IMR-90 (cell line): ENCODE measurements at regions not wholly inside any gene's neighbourhood (a gene's known extent, or its start where the extent isn't known, plus 50 kb on each side); places are given as distances from the start of the nearest gene placed in this dataset.

ENCODE experiments used
- ATAC-seq: fragments of 200-7000 bp; cut with Tn5 transposase; 2 replicates; pipeline ENCODE4 v1.9.1; 2020; ENCODE audit warnings: low read depth, mild to moderate bottlenecking, moderate library complexity
- BruUV-seq: library from RNA; stranded (reverse); fragments of 400-500 nt; replicated peaks from 2 replicates; lab custom pipeline; 2021; lab: Mats Ljungman, UMichigan
- CTCF ChIA-PET: fragments of 300-600 bp; formaldehyde crosslinking; extraction: SDS; loops from one replicate; lab custom pipeline; 2021; ENCODE audit warnings: antibody characterized with exemption; lab: Yijun Ruan, JAX
- POLR2A ChIA-PET: fragments of 300-600 bp; sonication (Branson Sonifier 250); formaldehyde crosslinking; loops from one replicate; lab custom pipeline; 2022; ENCODE audit warnings: antibody characterized with exemption; ENCODE audit not compliant: unreplicated experiment; lab: Charles Lee
- DNase-seq: peaks from one replicate; pipeline ENCODE4 v3.0.0; 2013
- H2AFZ ChIP-seq: replicated peaks from 2 replicates; pipeline ENCODE3; 2013; ENCODE audit warnings: low read length, mild to moderate bottlenecking; ENCODE audit not compliant: poor library complexity
- H2AK5ac ChIP-seq: 2 replicates; pipeline ENCODE4 v1.6.1; 2013; ENCODE audit warnings: low read depth, low read length, inconsistent platforms
- H2AK9ac ChIP-seq: replicated peaks from 2 replicates; pipeline ENCODE3; 2013; ENCODE audit warnings: mild to moderate bottlenecking, low read depth, low read length, moderate library complexity; ENCODE audit not compliant: poor library complexity
- H2BK120ac ChIP-seq: 2 replicates; pipeline ENCODE4 v1.6.1; 2013; ENCODE audit warnings: low read depth, low read length, inconsistent platforms
- H2BK15ac ChIP-seq: 3 replicates; pipeline ENCODE4 v1.6.1; 2013; ENCODE audit warnings: low read depth, low read length, inconsistent platforms
- H2BK20ac ChIP-seq: 2 replicates; pipeline ENCODE4 v1.6.1; 2013; ENCODE audit warnings: low read depth, mild to moderate bottlenecking, inconsistent platforms, low read length, moderate library complexity
- H2BK5ac ChIP-seq: 2 replicates; pipeline ENCODE4 v1.6.1; 2013; ENCODE audit warnings: mild to moderate bottlenecking, low read depth, low read length, inconsistent platforms; ENCODE audit not compliant: poor library complexity, severe bottlenecking
- H3K14ac ChIP-seq: replicated peaks from 2 replicates; pipeline ENCODE4 v1.6.1; 2013; ENCODE audit warnings: low read depth, low read length, inconsistent platforms
- H3K18ac ChIP-seq: 2 replicates; pipeline ENCODE4 v1.6.1; 2013; ENCODE audit warnings: low read depth, low read length, control low read depth
- H3K23ac ChIP-seq: 2 replicates; pipeline ENCODE4 v1.6.1; 2013; ENCODE audit warnings: low read depth, low read length, inconsistent platforms
- H3K27ac ChIP-seq: 2 replicates; pipeline ENCODE4 v1.5.1; 2013; ENCODE audit warnings: mild to moderate bottlenecking, control low read depth, low read length; ENCODE audit not compliant: insufficient read depth
- H3K27me3 ChIP-seq: 2 replicates; pipeline ENCODE4 v1.6.1; 2013; ENCODE audit warnings: low read length; ENCODE audit not compliant: control insufficient read depth, insufficient read depth
- H3K36me3 ChIP-seq: 2 replicates; pipeline ENCODE4 v1.6.1; 2013; ENCODE audit warnings: low read length, mixed read lengths; ENCODE audit not compliant: control insufficient read depth, insufficient read depth
- H3K4ac ChIP-seq: 2 replicates; pipeline ENCODE4 v1.6.1; 2013; ENCODE audit warnings: low read depth, low read length, inconsistent platforms
- H3K4me1 ChIP-seq: 2 replicates; pipeline ENCODE4 v1.6.1; 2013; ENCODE audit warnings: low read length, mixed read lengths; ENCODE audit not compliant: control insufficient read depth, insufficient read depth
- H3K4me2 ChIP-seq: 2 replicates; pipeline ENCODE4 v1.6.1; 2013; ENCODE audit warnings: low read depth, mild to moderate bottlenecking, control low read depth, low read length, moderate library complexity
- H3K4me3 ChIP-seq: 2 replicates; pipeline ENCODE4 v1.5.1; 2013; ENCODE audit warnings: low read depth, mild to moderate bottlenecking, control low read depth, low read length, moderate library complexity; ENCODE audit not compliant: insufficient read depth
- H3K56ac ChIP-seq: 2 replicates; pipeline ENCODE4 v1.6.1; 2013; ENCODE audit warnings: low read length, inconsistent platforms; ENCODE audit not compliant: insufficient read depth; ENCODE audit errors: extremely low read depth
- H3K79me1 ChIP-seq, 2 experiments: 2 replicates each; pipeline ENCODE4 v1.6.1; 2013; ENCODE audit warnings: low read length in 2 of 2, inconsistent platforms in 1 of 2, low read depth in 1 of 2
- H3K9ac ChIP-seq: 2 replicates; pipeline ENCODE4 v1.6.1; 2013; ENCODE audit warnings: low read depth, low read length, control low read depth
- H3K9me1 ChIP-seq: 2 replicates; pipeline ENCODE4 v1.6.1; 2013; ENCODE audit warnings: low read length, inconsistent platforms; ENCODE audit not compliant: insufficient read depth
- H3K9me3 ChIP-seq: 2 replicates; pipeline ENCODE4 v1.6.1; 2013; ENCODE audit warnings: low read length; ENCODE audit not compliant: control insufficient read depth, insufficient read depth
- H4K20me1 ChIP-seq: 2 replicates; pipeline ENCODE4 v1.6.1; 2013; ENCODE audit warnings: low read length, inconsistent platforms; ENCODE audit not compliant: insufficient read depth
- H4K5ac ChIP-seq: 2 replicates; pipeline ENCODE4 v1.6.1; 2013; ENCODE audit warnings: mild to moderate bottlenecking, low read depth, low read length, control low read depth
- H4K8ac ChIP-seq, 2 experiments: 2 replicates each; pipeline ENCODE4 v1.6.1; 2013; ENCODE audit warnings: low read depth in 2 of 2, low read length in 2 of 2, control low read depth in 1 of 2, inconsistent platforms in 1 of 2
- H4K91ac ChIP-seq: 2 replicates; pipeline ENCODE4 v1.6.1; 2013; ENCODE audit warnings: low read depth, low read length, inconsistent platforms; ENCODE audit not compliant: insufficient read depth
- BHLHE40 ChIP-seq: fragments of 150-350 bp; IDR thresholded peaks from 2 replicates; pipeline ENCODE4 v1.6.1; 2016; ENCODE audit warnings: mild to moderate bottlenecking, low read depth, low read length
- CEBPB ChIP-seq: IDR thresholded peaks from 2 replicates; pipeline ENCODE4 v1.6.1; 2012; ENCODE audit warnings: low read depth, low read length, improper control_type of control experiment
- CHD1 ChIP-seq: IDR thresholded peaks from 2 replicates; pipeline ENCODE4 v1.6.1; 2012; ENCODE audit warnings: low read depth, low read length, improper control_type of control experiment
- CTCF ChIP-seq: conservative IDR thresholded peaks from 2 replicates; pipeline ENCODE4 v1.5.1; 2012; ENCODE audit warnings: mild to moderate bottlenecking, low read depth, low read length, improper control_type of control experiment
- FOS ChIP-seq: fragments of 150-350 bp; IDR thresholded peaks from 2 replicates; pipeline ENCODE4 v1.6.1; 2016; ENCODE audit warnings: low read depth, low read length
- MAFK ChIP-seq: IDR thresholded peaks from 2 replicates; pipeline ENCODE4 v1.6.1; 2012; ENCODE audit warnings: low read depth, low read length, improper control_type of control experiment
- MAZ ChIP-seq: IDR thresholded peaks from 2 replicates; pipeline ENCODE4 v1.6.1; 2012; ENCODE audit warnings: low read depth, mild to moderate bottlenecking, low read length, improper control_type of control experiment, moderate library complexity, borderline replicate concordance
- MXI1 ChIP-seq: IDR thresholded peaks from 2 replicates; pipeline ENCODE4 v1.6.1; 2012; ENCODE audit warnings: low read depth, mild to moderate bottlenecking, low read length, moderate library complexity, borderline replicate concordance
- NFE2L2 ChIP-seq: fragments of 150-350 bp; IDR thresholded peaks from 2 replicates; pipeline ENCODE4 v1.6.1; 2016; ENCODE audit warnings: low read depth, mild to moderate bottlenecking, low read length
- POLR2A ChIP-seq: IDR thresholded peaks from 2 replicates; pipeline ENCODE4 v1.6.1; 2012; ENCODE audit warnings: mild to moderate bottlenecking, low read depth, low read length
- RAD21 ChIP-seq: IDR thresholded peaks from 2 replicates; pipeline ENCODE4 v1.6.1; 2012; ENCODE audit warnings: low read length, improper control_type of control experiment
- RCOR1 ChIP-seq: IDR thresholded peaks from 2 replicates; pipeline ENCODE4 v1.6.1; 2012; ENCODE audit warnings: mild to moderate bottlenecking, low read length, improper control_type of control experiment; ENCODE audit not compliant: insufficient replicate concordance
- RFX5 ChIP-seq: IDR thresholded peaks from 2 replicates; pipeline ENCODE4 v1.8.0; 2012; ENCODE audit warnings: low read depth, mild to moderate bottlenecking, low read length, moderate library complexity
- SMC3 ChIP-seq: fragments of 150-350 bp; IDR thresholded peaks from 2 replicates; pipeline ENCODE4 v1.6.1; 2016; ENCODE audit warnings: low read depth, mild to moderate bottlenecking, antibody characterized with exemption, low read length, moderate library complexity
- WGBS, 2 experiments: methylation state at CpG; one replicate each; pipeline versions ENCODE4 v1.1.5 to v1.1.7; 2013; ENCODE audit warnings: missing lambda C conversion rate in 2 of 2; ENCODE audit not compliant: insufficient read length in 1 of 2; ENCODE audit errors: extremely low coverage in 2 of 2; 5-methylcytosine and 5-hydroxymethylcytosine counted together
- dilution Hi-C: fragments of 300-500 bp; cut with HindIII; formaldehyde crosslinking; loops from one replicate; pipeline ENCODE4 v1.14.3; 2018; ENCODE audit warnings: low sequenced_read_pairs; ENCODE audit not compliant: unreplicated experiment
- in situ Hi-C: fragments of 300-500 bp; cut with MboI; formaldehyde crosslinking; loops from 3 replicates; pipeline ENCODE4 v1.14.3; 2019; ENCODE audit warnings: low sequenced_read_pairs, inconsistent platforms, mixed read lengths
- intact Hi-C: fragments of 100-400 bp; cut with micrococcal nuclease; formaldehyde crosslinking; loops from 2 replicates; pipeline ENCODE4 v1.10.0; 2022
- TF ChIP-seq, protein P1 (sequence below): fragments of 150-350 bp; IDR thresholded peaks from 2 replicates; pipeline ENCODE4 v1.6.1; 2016; ENCODE audit warnings: low read depth, mild to moderate bottlenecking, low read length, moderate library complexity, borderline replicate concordance
- TF ChIP-seq, protein P2 (sequence below): fragments of 150-350 bp; IDR thresholded peaks from 2 replicates; pipeline ENCODE4 v1.6.1; 2017; ENCODE audit warnings: mild to moderate bottlenecking, antibody characterized with exemption, low read length, low read depth

DNA sequence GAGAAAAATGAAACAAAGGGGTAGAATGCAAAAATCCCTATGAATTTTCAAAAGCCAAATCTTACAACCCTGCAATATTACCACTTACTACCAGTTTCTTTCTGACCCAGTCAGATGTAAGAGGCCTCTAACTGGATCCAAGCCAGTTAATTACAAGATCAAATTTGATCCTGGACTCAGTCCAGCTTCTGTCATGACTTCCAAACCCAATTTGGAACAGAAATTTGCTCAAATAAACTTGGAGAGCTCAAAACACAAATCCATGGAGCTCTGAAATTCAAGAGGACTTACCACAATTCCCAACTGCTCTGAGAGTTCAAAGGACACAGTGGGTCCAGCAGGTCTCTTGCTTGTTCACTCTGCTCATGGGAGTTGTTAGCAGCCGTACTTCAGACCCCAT is 1271.7 kb upstream of the SLC39A10 start:
- H2BK120ac ChIP-seq: no peak overlapping the region
- H4K5ac ChIP-seq: no peak overlapping the region
- H3K4me3 ChIP-seq: no peak overlapping the region
- H3K56ac ChIP-seq: no peak overlapping the region
- no peak overlapping the region for H4K91ac ChIP-seq
- H3K27ac ChIP-seq: no peak overlapping the region
- no peak overlapping the region for H2BK15ac ChIP-seq
- no peak for ATAC-seq
- H3K9ac ChIP-seq: no peak overlapping the region
- H2BK20ac ChIP-seq: no peak overlapping the region
- H3K4me2 ChIP-seq: no peak overlapping the region
- H3K4ac ChIP-seq: no peak overlapping the region
- no peak overlapping the region for H2BK5ac ChIP-seq
- no peaks in the 10 kb centered on the region for H3K9me1 ChIP-seq
- no peaks in the 10 kb centered on the region for H3K36me3 ChIP-seq
- no peak overlapping the region for H3K23ac ChIP-seq
- intact Hi-C loops (no loop called here), dilution Hi-C loops (no loop called here), in situ Hi-C loops (no loop called here)
- peaks cover 8% of the 10 kb centered on the region for H3K9me3 ChIP-seq
- TF ChIP-seq CEBPB: no peak
- TF ChIP-seq MAFK: no peak
- TF ChIP-seq POLR2A: no peak
- no peak for TF ChIP-seq RFX5
- TF ChIP-seq FOS: no peak
- TF ChIP-seq MAZ: no peak
- TF ChIP-seq RCOR1: no peak
- no peak for TF ChIP-seq CTCF
- no peak for TF ChIP-seq SMC3
- TF ChIP-seq, protein P1, sequence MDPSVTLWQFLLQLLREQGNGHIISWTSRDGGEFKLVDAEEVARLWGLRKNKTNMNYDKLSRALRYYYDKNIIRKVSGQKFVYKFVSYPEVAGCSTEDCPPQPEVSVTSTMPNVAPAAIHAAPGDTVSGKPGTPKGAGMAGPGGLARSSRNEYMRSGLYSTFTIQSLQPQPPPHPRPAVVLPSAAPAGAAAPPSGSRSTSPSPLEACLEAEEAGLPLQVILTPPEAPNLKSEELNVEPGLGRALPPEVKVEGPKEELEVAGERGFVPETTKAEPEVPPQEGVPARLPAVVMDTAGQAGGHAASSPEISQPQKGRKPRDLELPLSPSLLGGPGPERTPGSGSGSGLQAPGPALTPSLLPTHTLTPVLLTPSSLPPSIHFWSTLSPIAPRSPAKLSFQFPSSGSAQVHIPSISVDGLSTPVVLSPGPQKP: no peak
- TF ChIP-seq NFE2L2: no peak
- TF ChIP-seq CHD1: no peak
- no peak for TF ChIP-seq BHLHE40
- no peak for TF ChIP-seq RAD21
- TF ChIP-seq, protein P2, sequence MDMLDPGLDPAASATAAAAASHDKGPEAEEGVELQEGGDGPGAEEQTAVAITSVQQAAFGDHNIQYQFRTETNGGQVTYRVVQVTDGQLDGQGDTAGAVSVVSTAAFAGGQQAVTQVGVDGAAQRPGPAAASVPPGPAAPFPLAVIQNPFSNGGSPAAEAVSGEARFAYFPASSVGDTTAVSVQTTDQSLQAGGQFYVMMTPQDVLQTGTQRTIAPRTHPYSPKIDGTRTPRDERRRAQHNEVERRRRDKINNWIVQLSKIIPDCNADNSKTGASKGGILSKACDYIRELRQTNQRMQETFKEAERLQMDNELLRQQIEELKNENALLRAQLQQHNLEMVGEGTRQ: no peak
- no peak for TF ChIP-seq MXI1
- no peak overlapping the region for H3K14ac ChIP-seq
- no peak for DNase-seq
- H3K18ac ChIP-seq: no peak overlapping the region
- H2AK9ac ChIP-seq: no peak overlapping the region
- ChIA-PET POLR2A (no interaction called here), CTCF (no interaction called here)
- H3K4me1 ChIP-seq: no peaks in the 10 kb centered on the region
- H4K20me1 ChIP-seq: no peaks in the 10 kb centered on the region
- WGBS, 2 experiments: no CpG with 5 or more reads among the region's 1 CpG
- no peaks in the 10 kb centered on the region for H3K27me3 ChIP-seq
- no peak overlapping the region for H4K8ac ChIP-seq
- no peak overlapping the region for H2AK5ac ChIP-seq
- no peak overlapping the region for H2AFZ ChIP-seq
- BruUV-seq: no TSS peak
- H3K79me1 ChIP-seq: no peaks in the 10 kb centered on the region
